Psoas muscle (tissue), 7 donors: ENCODE measurements at regions not wholly inside any gene's neighbourhood (a gene's known extent, or its start where the extent isn't known, plus 50 kb on each side); places are given as distances from the start of the nearest gene placed in this dataset.
"Not testable (repeated sequence)": the region's sequence is repeated elsewhere in the genome, so short reads cannot be mapped to it uniquely, and the experiment has no call there.

Experiments
- ATAC-seq, 4 donors: fragments of 200-7000 bp; cut with Tn5 transposase; one replicate each; pipeline ENCODE4 v1.9.1; 2020; ENCODE audit warnings: moderate library complexity in 3 of 4, mild to moderate bottlenecking in 2 of 4
- DNase-seq, 2 donors: peaks; one replicate each; pipeline ENCODE4 v3.0.0-alpha.2; 2020
- H3K27ac ChIP-seq: fragments of 200-600 bp; one replicate; pipeline ENCODE4 v1.8.0; 2022
- H3K27me3 ChIP-seq, 3 donors: fragments of 200-600 bp in 1 of 3; one replicate each; pipeline versions ENCODE4 v1.6.1 to v1.8.0; 2013 to 2022; ENCODE audit warnings: low read length in 2 of 3, mild to moderate bottlenecking in 2 of 3, moderate library complexity in 1 of 3; ENCODE audit not compliant: insufficient read depth in 3 of 3
- H3K36me3 ChIP-seq, 2 donors: fragments of 200-600 bp in 1 of 2; one replicate each; pipeline versions ENCODE4 v1.6.1 to v1.8.0; 2013 to 2022; ENCODE audit warnings: low read depth in 1 of 2, mild to moderate bottlenecking in 1 of 2, moderate library complexity in 1 of 2; ENCODE audit not compliant: insufficient read depth in 1 of 2
- H3K4me1 ChIP-seq: fragments of 200-600 bp; one replicate; pipeline ENCODE4 v1.8.0; 2022
- H3K4me3 ChIP-seq: fragments of 200-600 bp; one replicate; pipeline ENCODE4 v1.8.0; 2022; ENCODE audit warnings: mild to moderate bottlenecking
- H3K9me3 ChIP-seq: fragments of 200-600 bp; one replicate; pipeline ENCODE4 v1.8.0; 2022
- CTCF ChIP-seq: fragments of 200-600 bp; IDR thresholded peaks from one replicate; pipeline ENCODE4 v1.8.0; 2022; ENCODE audit warnings: antibody characterized with exemption
- WGBS, 3 donors: extraction: QIAGEN DNeasy Blood & Tissue Kit; methylation state at CpG; one replicate each; pipeline versions ENCODE4 v1.1.6 to v1.1.7; 2013; 5-methylcytosine and 5-hydroxymethylcytosine counted together
- intact Hi-C, 2 donors: fragments of 100-400 bp; cut with DNase I; formaldehyde crosslinking; loops; one replicate each; pipeline versions ENCODE4 v1.11.0 to v1.14.2; 2022
- donor health status: healthy with polysubstance abuse.
- donor health status: DM: no; HTN: no; CAD: no; lungs with moderate emphysema.
- donor health status: Bipolar disorder and iron deficiency.
- donor health status: healthy.
- donor health status: DM: yes; HTN: yes; CAD: no.
- donor health status: DM: no; HTN: no; CAD: no.
- donor health status: DM: yes; HTN: yes; CAD: no.

DNA sequence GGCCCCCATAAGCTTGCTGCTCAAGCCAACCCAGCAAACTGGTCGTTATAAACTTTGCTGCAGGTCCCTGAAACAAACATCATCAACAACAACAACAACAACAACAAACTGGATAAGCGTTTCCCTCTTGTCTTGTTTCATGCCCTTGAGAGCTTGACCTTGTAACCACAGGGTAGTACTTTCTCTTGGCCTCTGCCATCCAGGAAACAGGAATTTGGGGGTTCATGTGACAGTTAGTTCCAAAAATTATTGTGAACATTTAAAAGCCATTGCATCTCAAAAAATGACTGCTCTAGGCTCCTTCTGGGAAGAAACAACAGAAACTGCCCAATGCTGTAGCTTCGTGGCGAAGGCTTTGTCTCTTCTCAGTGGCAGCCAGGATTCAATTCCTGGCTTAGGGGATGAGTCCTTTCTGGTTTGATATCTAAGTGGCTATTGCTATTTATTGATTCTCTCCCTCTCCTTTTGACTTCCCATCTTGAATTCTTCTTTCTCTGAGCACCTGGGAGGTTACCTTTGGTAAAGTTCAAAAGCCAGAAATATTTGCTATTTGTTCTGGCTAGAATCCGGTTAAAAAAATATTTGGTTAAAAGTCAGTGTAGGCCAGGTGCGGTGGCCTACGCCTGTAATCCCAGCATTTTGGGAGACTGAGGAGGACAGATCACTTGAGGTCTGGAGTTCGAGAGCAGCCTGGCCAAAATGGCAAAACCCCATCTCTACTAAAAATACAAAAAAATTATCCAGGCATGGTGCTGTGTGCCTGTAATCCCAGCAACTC is 52.0 kb upstream of the CPM start:
- Histone ChIP-seq H3K27ac (no peak overlapping the region), H3K4me3 (no peak overlapping the region), H3K4me1 (no peaks in the 10 kb centered on the region), H3K9me3 (no peaks in the 10 kb centered on the region), H3K36me3 (no peaks in the 10 kb centered on the region), H3K27me3 (no peaks in the 10 kb centered on the region)
- DNase-seq (no peak), ATAC-seq (no peak)
- TF ChIP-seq CTCF: no peak
- 85 to 89% (median 85%) methylated on average over 8 of the region's 8 CpGs for WGBS, 3 donors
- intact Hi-C loops: no loop called here

GRCh38 chr12:68997526-68997925 is 64.6 kb upstream of the CPM start:
- H3K27ac ChIP-seq, H3K4me3 ChIP-seq, H3K36me3 ChIP-seq, H3K27me3 ChIP-seq, DNase-seq, H3K4me1 ChIP-seq, ATAC-seq, H3K9me3 ChIP-seq, intact Hi-C loops: not testable (repeated sequence)
- WGBS, 3 donors: 89 to 92% (median 90%) methylated on average over 4 of the region's 4 CpGs

GRCh38 chr12:68998041-68998440 is 65.1 kb upstream of the CPM start:
- WGBS, 3 donors: 15 to 38% (median 21%) methylated on average over 1 of the region's 1 CpG
- no peak overlapping the region for H3K4me3 ChIP-seq
- H3K36me3 ChIP-seq: no peaks in the 10 kb centered on the region
- no peaks in the 10 kb centered on the region for H3K27me3 ChIP-seq
- H3K4me1 ChIP-seq: no peaks in the 10 kb centered on the region
- DNase-seq (no peak), ATAC-seq (no peak)
- TF ChIP-seq CTCF: no peak
- no peak overlapping the region for H3K27ac ChIP-seq
- peaks cover 4% of the 10 kb centered on the region for H3K9me3 ChIP-seq
- intact Hi-C loops: no loop called here

- H3K4me1 ChIP-seq: no peaks in the 10 kb centered on the region
- H3K9me3 ChIP-seq: peaks cover 4% of the 10 kb centered on the region
- no peak for TF ChIP-seq CTCF
- no peak for DNase-seq
- intact Hi-C loops: no loop called here
- no peak overlapping the region for H3K4me3 ChIP-seq
- no peak for ATAC-seq
- no peak overlapping the region for H3K27ac ChIP-seq
- H3K27me3 ChIP-seq: no peaks in the 10 kb centered on the region
- no peaks in the 10 kb centered on the region for H3K36me3 ChIP-seq
- WGBS, 3 donors: 95 to 96% (median 96%) methylated on average over 3 of the region's 3 CpGs
Observed at GRCh38 chr12:69000074-69000473, 67.1 kb upstream of the CPM start.

DNA sequence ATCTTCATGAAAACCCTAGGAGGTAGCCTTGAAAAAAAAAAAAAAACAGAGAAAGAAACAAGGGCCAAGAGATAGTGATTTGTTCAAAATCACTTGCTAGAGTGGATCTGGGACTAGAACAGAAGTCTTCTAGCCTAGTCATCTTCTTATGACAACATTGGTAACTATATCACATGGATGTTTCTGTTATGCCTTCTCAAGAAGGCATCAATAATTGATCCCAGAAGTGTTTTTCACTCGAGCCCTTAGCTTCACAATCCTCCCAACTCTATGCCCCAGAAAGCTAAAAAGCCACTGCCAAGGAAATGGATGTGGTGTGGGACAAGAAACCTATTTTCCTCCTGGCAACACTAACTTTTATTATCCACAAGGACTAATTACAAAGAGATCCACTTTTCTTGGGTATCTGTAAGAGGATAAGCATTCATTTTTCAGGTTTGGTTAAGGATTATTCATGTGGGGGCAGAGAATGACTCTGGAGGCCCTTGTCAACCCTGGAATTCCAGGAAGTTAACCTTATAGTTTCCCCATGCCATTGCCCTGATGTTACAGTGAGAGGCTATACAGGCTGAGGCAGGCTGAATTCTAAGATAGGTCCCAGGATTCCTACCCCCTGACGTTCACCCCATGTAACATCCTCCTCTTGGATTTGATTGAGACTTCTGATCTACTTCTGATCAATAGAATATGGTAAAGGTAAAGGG is 67.7 kb upstream of the CPM start:
- no peaks in the 10 kb centered on the region for H3K27me3 ChIP-seq
- intact Hi-C loops: no loop called here
- TF ChIP-seq CTCF: no peak
- ATAC-seq: no peak
- H3K4me1 ChIP-seq: no peaks in the 10 kb centered on the region
- H3K27ac ChIP-seq: no peak overlapping the region
- DNase-seq: no peak
- peaks cover 4% of the 10 kb centered on the region for H3K9me3 ChIP-seq
- WGBS, 3 donors: 60 to 74% (median 65%) methylated on average over 2 of the region's 2 CpGs
- H3K4me3 ChIP-seq: no peak overlapping the region
- no peaks in the 10 kb centered on the region for H3K36me3 ChIP-seq
